ENCODE measurements at regions not wholly inside any gene's neighbourhood (a gene's known extent, or its start where the extent isn't known, plus 50 kb on each side); places are given as distances from the start of the nearest gene placed in this dataset.

- TF ChIP-seq POLR2A (IDR thresholded peaks at IDR 0.05) (no peak), CTCF (IDR thresholded peaks at IDR 0.05 in 8 of 11, conservative IDR thresholded peaks at IDR 0.05 in 3 of 11) (no peak)
Measured at GRCh38 chr18:38305961-38306360, 740.4 kb upstream of the CELF4 start.
